HG02759 (cell line): ENCODE measurements at regions not wholly inside any gene's neighbourhood (a gene's known extent, or its start where the extent isn't known, plus 50 kb on each side); places are given as distances from the start of the nearest gene placed in this dataset.

Source experiments
- ATAC-seq: cut with Tn5 transposase; IDR thresholded peaks from one replicate; pipeline ENCODE4 v1.9.1; 2021; ENCODE audit warnings: mild to moderate bottlenecking, moderate library complexity; ENCODE audit not compliant: unreplicated experiment

GRCh38 chr2:42962508-42962953, 170.1 kb upstream of the HAAO start:
- ATAC-seq = no peak

GRCh38 chr2:42961961-42962360, 169.6 kb upstream of the HAAO start:
- no peak for ATAC-seq

GRCh38 chr2:42961385-42961811, 169.0 kb upstream of the HAAO start:
- ATAC-seq = no peak

- ATAC-seq = no peak
Measured at GRCh38 chr2:42960842-42961180, 168.4 kb upstream of the HAAO start.

- no peak for ATAC-seq
Measured at GRCh38 chr2:42960002-42960841, 167.8 kb upstream of the HAAO start.

GRCh38 chr2:42959234-42960001, 167.0 kb upstream of the HAAO start:
- ATAC-seq = no peak

- ATAC-seq = no peak
Measured at GRCh38 chr2:42958741-42959233, 166.4 kb upstream of the HAAO start.

- ATAC-seq = no peak
Measured at GRCh38 chr2:42957861-42958301, 165.5 kb upstream of the HAAO start.

GRCh38 chr2:42957109-42957860, 164.9 kb upstream of the HAAO start:
- ATAC-seq = peak; percentile 68

GRCh38 chr2:42954227-42954962, 162.0 kb upstream of the HAAO start:
- ATAC-seq = no peak

GRCh38 chr2:42953216-42953615, 160.8 kb upstream of the HAAO start:
- no peak for ATAC-seq

GRCh38 chr2:42951263-42951938, 159.0 kb upstream of the HAAO start:
- no peak for ATAC-seq

GRCh38 chr2:42949125-42949524, 156.7 kb upstream of the HAAO start:
- ATAC-seq = peak; percentile 50

GRCh38 chr2:42947809-42948600, 155.6 kb upstream of the HAAO start:
- ATAC-seq = no peak

GRCh38 chr2:42944779-42945415, 152.5 kb upstream of the HAAO start:
- no peak for ATAC-seq

GRCh38 chr2:42942990-42943493, 150.7 kb upstream of the HAAO start:
- no peak for ATAC-seq

GRCh38 chr2:42942214-42942989, 150.0 kb upstream of the HAAO start:
- no peak for ATAC-seq
